Endothelial cell of umbilical vein (primary cell): ENCODE measurements at regions not wholly inside any gene's neighbourhood (a gene's known extent, or its start where the extent isn't known, plus 50 kb on each side); places are given as distances from the start of the nearest gene placed in this dataset.

Experiments
- POLR2A ChIP-seq: IDR thresholded peaks from 2 replicates; pipeline ENCODE4 v1.6.1; 2012; ENCODE audit warnings: low read depth, mild to moderate bottlenecking, control low read depth, low read length
- TF ChIP-seq, protein P1 (sequence below), 2 donors: IDR thresholded peaks; 1 replicate in 1 of 2; 2 replicates in 1 of 2; pipeline ENCODE4 v1.5.1; 2011; ENCODE audit warnings: low read length in 2 of 2, mild to moderate bottlenecking in 2 of 2, moderate library complexity in 2 of 2, control low read depth in 1 of 2, inconsistent platforms in 1 of 2, low read depth in 1 of 2; ENCODE audit not compliant: insufficient read depth in 1 of 2; ENCODE audit errors: extremely low read depth in 1 of 2
- TF ChIP-seq, protein P2 (sequence below): IDR thresholded peaks from 2 replicates; pipeline ENCODE4 v1.6.1; 2011; ENCODE audit not compliant: insufficient read depth, insufficient read length

DNA sequence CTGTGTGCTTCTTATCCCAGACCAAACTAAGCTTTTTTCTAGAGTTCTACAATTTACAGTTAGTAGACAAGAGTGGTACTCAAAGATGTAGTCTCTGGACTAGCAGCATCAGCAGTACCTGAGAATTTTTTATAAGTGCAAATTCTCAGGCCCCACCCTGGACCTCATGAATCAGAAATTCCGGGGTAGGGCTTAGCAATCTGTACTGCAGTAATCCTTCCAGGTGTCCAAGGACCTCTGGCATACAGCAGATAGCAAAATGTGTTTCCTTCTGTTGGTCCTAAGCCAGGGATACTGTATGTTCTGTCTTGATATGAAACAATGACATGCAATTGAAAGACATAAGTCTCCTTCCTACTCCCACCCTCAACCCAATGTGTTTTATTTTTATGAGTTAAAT lies 194.3 kb downstream of the MSX2 start:
- TF ChIP-seq, protein P1, sequence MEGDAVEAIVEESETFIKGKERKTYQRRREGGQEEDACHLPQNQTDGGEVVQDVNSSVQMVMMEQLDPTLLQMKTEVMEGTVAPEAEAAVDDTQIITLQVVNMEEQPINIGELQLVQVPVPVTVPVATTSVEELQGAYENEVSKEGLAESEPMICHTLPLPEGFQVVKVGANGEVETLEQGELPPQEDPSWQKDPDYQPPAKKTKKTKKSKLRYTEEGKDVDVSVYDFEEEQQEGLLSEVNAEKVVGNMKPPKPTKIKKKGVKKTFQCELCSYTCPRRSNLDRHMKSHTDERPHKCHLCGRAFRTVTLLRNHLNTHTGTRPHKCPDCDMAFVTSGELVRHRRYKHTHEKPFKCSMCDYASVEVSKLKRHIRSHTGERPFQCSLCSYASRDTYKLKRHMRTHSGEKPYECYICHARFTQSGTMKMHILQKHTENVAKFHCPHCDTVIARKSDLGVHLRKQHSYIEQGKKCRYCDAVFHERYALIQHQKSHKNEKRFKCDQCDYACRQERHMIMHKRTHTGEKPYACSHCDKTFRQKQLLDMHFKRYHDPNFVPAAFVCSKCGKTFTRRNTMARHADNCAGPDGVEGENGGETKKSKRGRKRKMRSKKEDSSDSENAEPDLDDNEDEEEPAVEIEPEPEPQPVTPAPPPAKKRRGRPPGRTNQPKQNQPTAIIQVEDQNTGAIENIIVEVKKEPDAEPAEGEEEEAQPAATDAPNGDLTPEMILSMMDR (IDR thresholded peaks at IDR 0.05; ENCODE audit: extremely low read depth in 1 of 2, insufficient read depth in 1 of 2, low read depth in 1 of 2, low read length in 2 of 2) = no peak
- TF ChIP-seq POLR2A = no peak
- TF ChIP-seq, protein P2, sequence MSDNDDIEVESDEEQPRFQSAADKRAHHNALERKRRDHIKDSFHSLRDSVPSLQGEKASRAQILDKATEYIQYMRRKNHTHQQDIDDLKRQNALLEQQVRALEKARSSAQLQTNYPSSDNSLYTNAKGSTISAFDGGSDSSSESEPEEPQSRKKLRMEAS = no peak
